Pons (tissue), 1 donor: ENCODE measurements at regions not wholly inside any gene's neighbourhood (a gene's known extent, or its start where the extent isn't known, plus 50 kb on each side); places are given as distances from the start of the nearest gene placed in this dataset.
"Not testable (repeated sequence)": the region's sequence is repeated elsewhere in the genome, so short reads cannot be mapped to it uniquely, and the experiment has no call there.

Experiments
- DNase-seq: peaks from one replicate; pipeline ENCODE4 v3.0.0-alpha.2; 2016; ENCODE audit warnings: low spot score

DNA sequence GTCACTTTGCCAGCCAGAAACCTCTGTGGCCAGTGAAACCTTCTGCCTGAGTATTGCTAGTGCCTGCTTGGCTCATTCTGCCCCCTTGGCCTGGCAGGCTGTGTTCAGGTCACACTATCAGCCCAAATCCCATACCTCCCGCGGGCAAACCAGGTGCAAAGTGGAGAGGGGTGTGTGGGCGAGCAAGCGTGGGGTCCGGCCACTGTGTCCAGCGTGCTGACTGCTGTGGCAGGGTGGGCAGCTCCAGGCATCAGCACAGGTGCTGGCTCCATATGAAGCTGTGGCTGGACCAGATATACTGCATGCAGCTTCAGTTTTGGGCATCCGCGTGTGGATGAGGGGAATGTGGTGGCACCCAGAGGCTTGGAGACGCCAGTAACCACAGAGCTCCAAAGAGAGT, 576.5 kb upstream of the EDIL3 start:
- DNase-seq = no peak

- DNase-seq = no peak
Measured at GRCh38 chr5:84961903-84962302, 577.2 kb upstream of the EDIL3 start.

DNA sequence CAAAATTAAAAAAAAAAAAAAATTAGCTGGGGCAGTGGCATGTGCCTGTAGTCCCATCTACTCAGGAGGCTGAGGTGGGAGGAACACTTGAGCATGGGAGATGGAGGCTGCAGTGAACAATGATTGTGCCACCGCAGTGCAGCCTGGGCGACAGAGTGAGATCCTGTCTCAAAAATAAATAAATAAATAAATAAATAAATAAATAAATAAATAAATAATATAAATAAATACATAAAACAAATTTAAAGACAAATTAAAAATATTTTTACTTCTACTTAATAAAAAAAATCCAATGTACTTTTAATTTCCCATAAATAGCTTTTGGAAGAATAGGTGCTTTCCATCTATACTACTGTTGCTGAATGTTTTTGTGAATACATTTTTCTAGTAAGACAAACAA, 598.4 kb upstream of the EDIL3 start:
- DNase-seq = no peak

DNA sequence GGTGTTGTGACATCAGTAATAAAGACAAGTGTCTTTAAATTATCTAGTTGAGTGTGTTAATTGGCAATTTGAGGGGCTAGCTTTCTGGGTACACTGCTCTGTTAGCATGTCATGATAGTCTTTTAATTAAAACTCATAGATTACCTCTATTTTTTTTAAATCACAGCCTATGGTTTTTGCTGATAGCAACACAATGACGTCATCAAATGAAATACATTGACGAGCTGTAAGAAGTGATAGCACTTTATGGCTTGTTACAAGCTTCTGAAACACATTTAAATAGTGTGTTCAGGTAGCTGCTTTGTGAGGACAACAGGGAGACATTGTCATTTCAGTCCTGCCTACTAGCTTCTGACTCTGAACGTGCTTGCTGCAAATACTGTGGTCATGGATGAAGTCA, 600.5 kb upstream of the EDIL3 start:
- no peak for DNase-seq

DNA sequence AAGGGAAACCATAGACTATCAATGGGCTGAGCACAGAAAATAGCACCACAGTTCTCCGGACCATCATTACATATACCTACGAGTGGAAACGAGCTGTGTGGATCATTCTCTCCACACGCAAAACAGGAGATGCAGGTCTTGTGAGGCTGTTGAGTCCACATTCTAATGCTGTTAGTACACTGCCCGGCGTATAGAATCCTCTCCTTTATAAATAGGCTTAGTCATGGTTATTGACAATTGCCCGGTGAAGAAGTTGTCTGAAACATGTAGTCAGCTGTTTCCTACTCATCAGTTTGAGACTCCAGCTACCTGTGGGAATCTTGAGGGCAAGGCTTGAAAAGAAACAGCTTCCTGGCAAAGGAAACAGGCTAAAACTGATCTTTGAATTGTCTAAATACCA, 602.0 kb upstream of the EDIL3 start:
- DNase-seq = no peak

- DNase-seq = no peak
Measured at GRCh38 chr5:85000671-85001070, 616.0 kb upstream of the EDIL3 start.

GRCh38 chr5:85002026-85002425, 617.3 kb upstream of the EDIL3 start:
- DNase-seq = not testable (repeated sequence)

DNA sequence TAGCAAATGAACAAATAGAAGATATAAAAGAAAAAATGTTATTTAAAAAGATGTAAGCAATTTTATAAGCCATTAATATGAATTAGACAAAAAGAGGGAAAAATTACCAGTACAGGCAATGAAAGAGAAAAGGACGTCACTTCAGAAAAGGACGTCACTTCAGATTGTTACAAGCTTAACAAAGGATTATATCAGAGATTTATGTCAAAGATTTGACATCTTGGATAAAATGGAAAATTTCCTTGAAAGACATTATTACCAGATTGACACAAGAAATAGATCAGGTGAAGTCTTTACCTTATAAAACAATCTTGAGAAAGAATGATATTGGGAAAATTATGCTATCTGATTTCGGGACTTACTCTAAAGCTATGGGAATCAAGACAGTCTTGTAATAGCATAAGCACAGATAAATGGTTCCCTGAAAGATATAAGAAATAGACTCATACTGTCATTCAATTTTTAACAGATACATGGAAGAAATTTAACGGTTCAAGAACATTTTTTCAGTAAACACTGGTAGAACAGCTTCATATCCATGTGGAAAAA, 625.4 kb upstream of the EDIL3 start:
- DNase-seq = no peak

DNA sequence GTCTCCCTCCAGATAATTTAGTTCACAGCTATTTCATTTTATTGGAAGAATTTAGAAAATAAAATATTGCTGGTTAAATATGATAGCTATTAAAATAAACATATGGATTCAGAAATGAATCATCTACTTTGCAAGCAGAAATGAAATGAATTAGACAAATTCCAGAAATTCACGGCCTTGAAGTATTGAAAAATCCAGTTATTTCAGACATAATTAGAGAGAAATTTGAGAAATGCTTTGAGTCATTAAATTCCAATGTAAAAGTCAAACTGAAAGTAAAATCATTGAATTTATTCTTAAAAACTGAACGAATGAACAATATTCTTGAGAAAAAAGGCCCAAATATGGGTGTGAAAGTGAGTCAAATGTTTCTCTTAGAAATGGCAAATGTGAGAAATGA, 632.6 kb upstream of the EDIL3 start:
- no peak for DNase-seq

DNA sequence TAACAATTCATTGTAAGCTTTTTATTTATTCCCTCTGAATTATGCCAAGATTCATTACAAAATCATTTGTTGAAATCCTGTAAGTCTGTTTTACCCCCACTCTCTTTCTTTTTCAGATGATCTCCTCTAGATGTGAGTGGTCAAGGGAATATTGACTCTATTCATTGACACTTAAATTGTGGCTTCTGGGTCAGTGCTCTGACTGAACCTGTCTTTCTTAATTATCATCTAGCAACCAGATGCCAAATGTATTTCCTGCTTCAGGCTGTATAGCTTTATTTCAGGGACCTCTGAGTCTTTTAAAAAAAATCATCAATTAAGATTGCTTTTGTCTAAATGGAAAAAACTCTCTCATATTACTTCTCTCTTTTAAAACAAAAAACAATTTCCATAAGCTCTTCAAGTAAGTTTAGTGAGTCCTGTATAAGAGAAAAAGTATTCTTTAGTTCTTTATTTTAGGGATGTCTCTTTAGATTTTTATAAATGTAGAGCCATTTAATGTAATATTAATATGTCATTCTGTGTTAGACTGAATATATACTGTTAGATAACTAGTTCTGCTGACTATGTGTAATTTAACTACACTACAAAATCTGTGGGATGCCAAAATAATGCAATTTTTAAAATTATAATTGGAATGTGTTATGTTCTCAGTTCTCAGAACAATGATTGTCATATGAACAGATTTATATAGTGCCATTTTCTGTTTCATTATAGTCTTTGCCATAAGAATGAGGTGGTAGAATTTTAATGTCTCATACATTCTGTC, 645.8 kb upstream of the EDIL3 start:
- DNase-seq = no peak

DNA sequence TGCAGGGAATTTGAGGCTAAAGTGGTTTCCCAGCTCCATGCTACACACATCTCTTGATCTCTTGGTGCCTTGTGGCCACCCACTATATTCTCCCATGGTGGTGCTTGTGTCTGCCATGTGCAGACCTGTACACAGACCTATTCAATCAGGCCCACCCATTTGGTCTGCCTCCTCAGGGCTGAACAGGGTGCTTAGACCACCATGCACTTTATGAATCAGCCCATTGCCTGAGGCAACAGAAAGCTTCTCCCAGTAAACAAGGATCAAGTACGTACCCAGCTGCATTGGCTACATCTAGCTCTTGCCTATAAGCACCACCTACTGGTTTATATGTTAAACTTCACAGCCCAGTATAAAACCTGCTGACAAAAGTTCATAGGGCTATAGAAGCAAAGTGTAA, 664.3 kb upstream of the EDIL3 start:
- DNase-seq = peak; percentile 69

DNA sequence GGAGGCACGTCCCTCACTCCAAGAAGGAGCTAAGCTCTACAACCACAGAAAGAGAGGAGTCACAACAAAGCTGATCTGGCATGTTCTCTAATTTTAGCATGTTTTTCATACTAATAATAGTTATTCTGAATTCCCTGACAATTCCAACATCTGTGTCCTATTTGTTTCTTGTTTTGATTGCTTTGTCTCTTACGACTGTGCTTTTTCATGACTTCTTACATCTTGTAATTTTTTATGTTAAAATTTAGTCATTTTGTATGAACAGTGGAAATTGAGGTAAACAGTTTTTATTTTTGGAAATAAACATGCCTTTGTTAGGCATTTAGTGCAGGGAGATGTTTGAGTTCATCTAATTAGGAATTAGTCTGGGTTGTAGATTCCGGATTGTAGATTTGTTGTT, 668.1 kb upstream of the EDIL3 start:
- DNase-seq = no peak

DNA sequence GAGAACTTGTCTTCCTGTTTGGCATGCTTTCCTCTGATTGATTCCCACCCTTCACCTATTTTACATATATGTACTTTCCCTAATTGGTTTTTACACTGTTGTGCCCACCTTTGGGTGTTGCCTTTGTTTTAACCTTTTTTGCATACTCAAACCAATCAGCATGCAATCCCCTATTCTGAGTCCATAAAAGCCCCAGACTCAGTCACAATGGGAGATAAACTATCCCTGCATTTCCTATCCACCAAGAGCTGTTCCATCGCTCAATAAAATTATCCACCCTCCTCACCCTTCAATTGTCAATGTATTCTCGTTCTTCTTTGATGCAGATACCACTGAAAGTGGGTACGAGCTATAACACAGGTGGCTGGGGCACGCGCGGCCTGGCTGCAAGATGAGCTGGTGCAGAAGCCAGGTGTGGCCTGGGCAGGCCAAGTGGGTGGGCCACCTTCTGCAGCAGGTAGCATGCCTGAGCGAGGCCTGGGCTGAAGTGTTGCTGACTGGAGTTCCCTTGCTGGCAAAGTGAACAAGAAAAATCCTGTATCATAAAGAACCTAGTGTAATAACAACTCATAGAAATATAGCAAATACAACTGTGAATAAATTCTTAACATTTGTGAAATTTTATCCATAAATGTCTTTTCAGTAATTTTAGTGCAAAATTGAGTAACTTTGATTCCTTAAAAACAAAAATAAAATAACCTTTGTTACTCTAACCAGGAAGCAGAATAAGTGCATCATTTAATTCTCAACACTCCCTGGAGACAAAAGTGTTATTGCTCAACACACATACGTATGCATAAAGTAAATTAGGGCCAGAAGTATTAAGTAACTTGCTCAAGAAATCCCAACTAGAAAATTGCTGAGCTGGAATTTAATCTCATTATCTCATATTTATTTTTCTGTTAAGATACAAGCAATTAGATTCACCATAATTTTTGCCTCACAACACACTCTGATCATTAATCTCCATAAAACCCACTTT, 685.3 kb upstream of the EDIL3 start:
- no peak for DNase-seq

GRCh38 chr5:85077581-85077980, 692.9 kb upstream of the EDIL3 start:
- no peak for DNase-seq

- DNase-seq = no peak
Measured at GRCh38 chr5:85096421-85096820, 711.7 kb upstream of the EDIL3 start.

- no peak for DNase-seq
Measured at GRCh38 chr5:85108471-85108870, 723.8 kb upstream of the EDIL3 start.

DNA sequence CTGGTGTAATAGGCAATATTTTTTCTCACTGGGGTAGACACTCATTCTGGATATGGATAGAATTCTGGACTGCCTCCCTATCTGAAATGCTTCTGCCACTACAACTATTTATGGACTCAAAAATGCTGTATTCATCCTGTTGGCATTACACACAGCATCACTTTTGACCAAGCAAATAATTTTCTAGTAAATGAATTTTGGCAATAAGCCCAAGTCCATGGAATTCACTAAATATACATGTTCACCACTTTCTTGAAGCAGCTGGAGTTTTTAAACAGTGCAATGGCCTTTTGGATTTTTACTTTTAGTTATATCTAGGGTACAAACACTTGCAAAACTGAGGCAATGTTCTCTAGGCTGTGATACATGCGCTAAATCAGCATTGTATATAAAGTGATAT, 724.9 kb upstream of the EDIL3 start:
- no peak for DNase-seq

- no peak for DNase-seq
Measured at GRCh38 chr5:85132269-85132668, 747.6 kb upstream of the EDIL3 start.

GRCh38 chr5:85140471-85140870, 755.8 kb upstream of the EDIL3 start:
- DNase-seq = no peak

- DNase-seq = no peak
Measured at GRCh38 chr5:85143138-85143537, 758.5 kb upstream of the EDIL3 start.

DNA sequence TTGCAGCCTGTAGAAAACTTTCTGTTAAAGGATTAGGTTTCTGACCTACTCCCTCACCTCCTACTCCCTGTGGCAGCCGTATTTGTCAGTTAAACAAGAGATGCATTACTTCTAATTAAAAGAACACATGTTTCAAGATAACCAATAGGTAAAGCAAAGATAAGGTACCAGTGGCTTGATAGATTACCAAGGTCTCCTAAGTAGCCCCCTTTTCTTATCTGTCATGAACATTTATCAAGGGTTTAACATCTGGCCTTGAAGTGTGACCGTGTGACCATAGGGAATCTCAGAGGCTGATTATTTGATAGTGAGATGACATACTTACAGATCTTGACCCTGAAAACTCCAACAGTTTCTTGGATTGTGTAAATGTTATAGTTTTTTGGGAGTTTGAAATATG, 764.0 kb upstream of the EDIL3 start:
- no peak for DNase-seq

DNA sequence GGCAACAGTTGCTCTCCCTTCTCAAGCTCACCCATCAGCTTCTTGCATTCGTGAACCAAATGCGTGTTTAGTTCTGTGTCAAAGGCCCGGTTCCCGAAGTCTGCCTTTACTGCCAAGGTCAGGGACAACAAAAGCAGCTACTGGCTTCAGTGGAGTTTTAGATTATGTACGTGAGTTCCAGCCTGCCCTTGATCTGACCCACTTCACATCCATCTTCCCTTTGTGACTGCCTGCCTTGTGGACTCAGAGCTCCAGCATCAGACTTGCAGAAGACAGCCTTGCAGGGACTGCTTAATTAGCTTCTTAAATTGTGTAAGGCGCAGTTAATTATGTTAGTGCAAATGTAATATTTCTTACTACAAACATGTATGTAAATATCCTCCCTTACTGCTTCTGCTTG, 774.7 kb upstream of the EDIL3 start:
- no peak for DNase-seq

- no peak for DNase-seq
Measured at GRCh38 chr5:85168474-85168873, 783.8 kb upstream of the EDIL3 start.
